SK-N-SH treated with all-trans-retinoic acid at 6 μM for 48 hours (cell line): ENCODE measurements at regions not wholly inside any gene's neighbourhood (a gene's known extent, or its start where the extent isn't known, plus 50 kb on each side); places are given as distances from the start of the nearest gene placed in this dataset.
"Not testable (repeated sequence)": the region's sequence is repeated elsewhere in the genome, so short reads cannot be mapped to it uniquely, and the experiment has no call there.

Source experiments
- ATAC-seq: fragments of 200-7000 bp; cut with Tn5 transposase; 3 replicates; pipeline ENCODE4 v1.9.1; 2020; ENCODE audit warnings: mild to moderate bottlenecking, moderate library complexity
- ARNTL ChIP-seq: fragments of 450-650 bp; formaldehyde crosslinking; IDR thresholded peaks from 2 replicates; pipeline ENCODE4 v1.5.0; 2020; ENCODE audit warnings: low read depth, mild to moderate bottlenecking, moderate library complexity, borderline replicate concordance
- BACH2 ChIP-seq: fragments of 250-450 bp; sonication (Bioruptor Pico); IDR thresholded peaks from 2 replicates; pipeline ENCODE4 v1.9.0; 2021; ENCODE audit warnings: mild to moderate bottlenecking, borderline replicate concordance
- CSDC2 ChIP-seq: fragments of 250-450 bp; sonication (Bioruptor Pico); IDR thresholded peaks from 2 replicates; pipeline ENCODE4 v1.5.0; 2020; ENCODE audit warnings: mild to moderate bottlenecking, moderate library complexity
- GLIS3 ChIP-seq: fragments of 250-450 bp; sonication (Bioruptor Pico); IDR thresholded peaks from 2 replicates; pipeline ENCODE4 v1.5.0; 2020; ENCODE audit warnings: mild to moderate bottlenecking, moderate library complexity
- ISL1 ChIP-seq: fragments of 250-450 bp; sonication (Bioruptor Pico); IDR thresholded peaks from 2 replicates; pipeline ENCODE4 v2.1.2; 2022; ENCODE audit warnings: mild to moderate bottlenecking, moderate library complexity
- OSR1 ChIP-seq: fragments of 250-450 bp; sonication (Bioruptor Pico); IDR thresholded peaks from 2 replicates; pipeline ENCODE4 v1.8.0; 2022; ENCODE audit warnings: moderate library complexity, mild to moderate bottlenecking, inconsistent platforms
- PATZ1 ChIP-seq: fragments of 250-450 bp; sonication (Bioruptor Pico); IDR thresholded peaks from 2 replicates; pipeline ENCODE4 v1.8.0; 2020; ENCODE audit warnings: mild to moderate bottlenecking, moderate library complexity, borderline replicate concordance
- PPARA ChIP-seq: fragments of 250-450 bp; sonication (Bioruptor Pico); IDR thresholded peaks from 2 replicates; pipeline ENCODE4 v1.5.0; 2020; ENCODE audit warnings: mild to moderate bottlenecking, borderline replicate concordance
- RARB ChIP-seq: fragments of 250-450 bp; sonication (Bioruptor Pico); IDR thresholded peaks from 2 replicates; pipeline ENCODE4 v1.8.0; 2021; ENCODE audit warnings: mild to moderate bottlenecking, moderate library complexity
- SNAI2 ChIP-seq: fragments of 250-450 bp; sonication (Bioruptor Pico); IDR thresholded peaks from 2 replicates; pipeline ENCODE4 v1.5.0; 2020; ENCODE audit warnings: mild to moderate bottlenecking, moderate library complexity
- TCF4 ChIP-seq: fragments of 250-450 bp; sonication (Bioruptor Pico); IDR thresholded peaks from 2 replicates; pipeline ENCODE4 v1.8.0; 2021; ENCODE audit warnings: mild to moderate bottlenecking, moderate library complexity, borderline replicate concordance
- TOX ChIP-seq: fragments of 250-450 bp; sonication (Bioruptor Pico); IDR thresholded peaks from 2 replicates; pipeline ENCODE4 v1.8.0; 2021; ENCODE audit warnings: mild to moderate bottlenecking, moderate library complexity, borderline replicate concordance
- TSHZ2 ChIP-seq: fragments of 250-450 bp; sonication (Bioruptor Pico); IDR thresholded peaks from 2 replicates; pipeline ENCODE4 v1.5.0; 2020; ENCODE audit warnings: mild to moderate bottlenecking, moderate library complexity
- ZC3H10 ChIP-seq: fragments of 250-450 bp; sonication (Bioruptor Pico); IDR thresholded peaks from 2 replicates; pipeline ENCODE4 v1.5.1; 2021; ENCODE audit warnings: mild to moderate bottlenecking, moderate library complexity
- ZFP3 ChIP-seq: fragments of 250-450 bp; sonication (Bioruptor Pico); IDR thresholded peaks from 2 replicates; pipeline ENCODE4 v1.5.0; 2020; ENCODE audit warnings: mild to moderate bottlenecking, moderate library complexity
- ZFP30 ChIP-seq: fragments of 450-650 bp; formaldehyde crosslinking; IDR thresholded peaks from 2 replicates; pipeline ENCODE4 v1.5.0; 2022; ENCODE audit warnings: mild to moderate bottlenecking, moderate library complexity
- ZNF565 ChIP-seq: fragments of 450-650 bp; formaldehyde crosslinking; conservative IDR thresholded peaks from 2 replicates; pipeline ENCODE4 v1.5.0; 2020; ENCODE audit warnings: low read depth, mild to moderate bottlenecking, moderate library complexity
- ZNF70 ChIP-seq: fragments of 450-650 bp; formaldehyde crosslinking; IDR thresholded peaks from 2 replicates; pipeline ENCODE4 v1.5.0; 2020; ENCODE audit warnings: mild to moderate bottlenecking, moderate library complexity
- ZNF8 ChIP-seq: fragments of 450-650 bp; formaldehyde crosslinking; IDR thresholded peaks from 2 replicates; pipeline ENCODE4 v1.5.0; 2020; ENCODE audit warnings: mild to moderate bottlenecking, moderate library complexity
- TF ChIP-seq, protein P1 (sequence below): fragments of 250-450 bp; sonication (Bioruptor Pico); IDR thresholded peaks from 2 replicates; pipeline ENCODE4 v1.8.0; 2021; ENCODE audit warnings: low read depth, mild to moderate bottlenecking, moderate library complexity, borderline replicate concordance

DNA sequence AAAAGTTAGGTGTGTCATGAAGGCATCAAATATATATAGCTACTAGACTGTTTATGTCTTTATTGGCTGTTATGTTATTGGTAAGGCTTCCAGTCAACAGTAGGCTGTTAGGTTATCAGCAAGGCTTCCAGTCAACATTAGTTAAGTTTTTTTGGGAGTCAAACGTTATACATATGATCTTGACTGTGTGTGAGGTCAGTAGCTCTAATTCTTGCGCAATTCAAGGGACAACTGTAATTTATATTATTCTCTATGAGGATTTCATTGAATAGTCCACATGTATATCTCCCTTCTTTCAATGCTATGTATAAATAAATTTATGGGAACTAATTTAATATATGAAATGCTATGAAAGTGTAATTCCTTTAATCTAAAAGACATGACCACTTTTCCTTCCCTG lies 757.5 kb upstream of the TMEFF2 start:
- no peak for ATAC-seq
- TF ChIP-seq ZFP3 (CRISPR knock-in tag) = no peak

DNA sequence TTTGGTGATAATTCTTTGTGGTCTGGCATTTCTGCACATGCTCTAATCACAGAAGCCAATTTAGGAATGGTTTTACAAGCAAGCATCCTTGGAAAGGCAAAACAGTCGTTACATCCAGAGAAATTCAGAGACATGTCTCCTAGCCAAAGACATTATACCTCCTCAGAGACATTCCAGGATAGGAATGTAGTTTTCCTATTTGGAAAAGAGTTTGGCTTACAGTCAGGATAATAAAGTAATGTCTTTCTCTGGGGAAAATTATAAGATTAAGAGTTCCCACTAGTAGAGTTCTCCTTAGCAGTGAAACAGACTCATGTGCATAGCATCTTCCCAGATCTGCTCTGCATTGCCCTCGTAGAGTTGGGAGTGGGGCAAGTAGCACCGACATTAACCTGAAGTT lies 753.6 kb upstream of the TMEFF2 start:
- no peak for TF ChIP-seq ISL1 (CRISPR knock-in tag)
- TF ChIP-seq, protein P1, sequence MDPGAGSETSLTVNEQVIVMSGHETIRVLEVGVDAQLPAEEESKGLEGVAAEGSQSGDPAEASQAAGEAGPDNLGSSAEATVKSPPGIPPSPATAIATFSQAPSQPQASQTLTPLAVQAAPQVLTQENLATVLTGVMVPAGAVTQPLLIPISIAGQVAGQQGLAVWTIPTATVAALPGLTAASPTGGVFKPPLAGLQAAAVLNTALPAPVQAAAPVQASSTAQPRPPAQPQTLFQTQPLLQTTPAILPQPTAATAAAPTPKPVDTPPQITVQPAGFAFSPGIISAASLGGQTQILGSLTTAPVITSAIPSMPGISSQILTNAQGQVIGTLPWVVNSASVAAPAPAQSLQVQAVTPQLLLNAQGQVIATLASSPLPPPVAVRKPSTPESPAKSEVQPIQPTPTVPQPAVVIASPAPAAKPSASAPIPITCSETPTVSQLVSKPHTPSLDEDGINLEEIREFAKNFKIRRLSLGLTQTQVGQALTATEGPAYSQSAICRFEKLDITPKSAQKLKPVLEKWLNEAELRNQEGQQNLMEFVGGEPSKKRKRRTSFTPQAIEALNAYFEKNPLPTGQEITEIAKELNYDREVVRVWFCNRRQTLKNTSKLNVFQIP (CRISPR knock-in tag) = no peak
- no peak for TF ChIP-seq ZNF70 (CRISPR knock-in tag)
- TF ChIP-seq PATZ1 (CRISPR knock-in tag) = no peak
- no peak for TF ChIP-seq ZFP3 (CRISPR knock-in tag)
- no peak for TF ChIP-seq GLIS3
- no peak for TF ChIP-seq OSR1 (CRISPR knock-in tag)
- no peak for TF ChIP-seq ZNF8
- TF ChIP-seq ARNTL (CRISPR knock-in tag) = no peak
- no peak for TF ChIP-seq ZNF565 (CRISPR knock-in tag)
- TF ChIP-seq ZFP30 = no peak
- no peak for TF ChIP-seq RARB (CRISPR knock-in tag)
- no peak for TF ChIP-seq TOX (CRISPR knock-in tag)
- no peak for TF ChIP-seq PPARA (CRISPR knock-in tag)
- no peak for TF ChIP-seq BACH2 (CRISPR knock-in tag)
- TF ChIP-seq TCF4 (CRISPR knock-in tag) = no peak
- TF ChIP-seq ZC3H10 (CRISPR knock-in tag) = no peak
- no peak for TF ChIP-seq SNAI2 (CRISPR knock-in tag)
- TF ChIP-seq TSHZ2 (CRISPR knock-in tag) = no peak
- TF ChIP-seq, all 23 proteins: peak for 0
- ATAC-seq = no peak

DNA sequence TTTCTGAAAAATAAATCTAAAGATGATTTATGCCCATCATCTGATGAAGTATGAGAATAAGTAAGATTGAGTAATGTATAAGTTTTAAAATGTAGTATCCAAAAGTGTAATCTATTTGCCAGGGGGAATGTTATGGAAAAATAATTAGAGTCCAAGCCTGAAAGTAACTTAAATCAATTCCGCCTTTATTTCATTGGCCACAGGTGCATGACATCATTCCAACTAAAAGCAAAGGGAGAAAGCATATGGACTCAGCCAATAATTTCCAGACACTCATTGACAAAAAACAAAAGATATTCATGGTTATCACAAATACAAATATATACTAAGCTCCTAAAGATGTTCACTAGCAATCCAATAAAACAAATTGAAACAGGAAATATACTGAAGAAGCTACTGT lies 752.6 kb upstream of the TMEFF2 start:
- TF ChIP-seq TOX (CRISPR knock-in tag) = no peak
- TF ChIP-seq TSHZ2 (CRISPR knock-in tag) = no peak
- ATAC-seq = no peak

DNA sequence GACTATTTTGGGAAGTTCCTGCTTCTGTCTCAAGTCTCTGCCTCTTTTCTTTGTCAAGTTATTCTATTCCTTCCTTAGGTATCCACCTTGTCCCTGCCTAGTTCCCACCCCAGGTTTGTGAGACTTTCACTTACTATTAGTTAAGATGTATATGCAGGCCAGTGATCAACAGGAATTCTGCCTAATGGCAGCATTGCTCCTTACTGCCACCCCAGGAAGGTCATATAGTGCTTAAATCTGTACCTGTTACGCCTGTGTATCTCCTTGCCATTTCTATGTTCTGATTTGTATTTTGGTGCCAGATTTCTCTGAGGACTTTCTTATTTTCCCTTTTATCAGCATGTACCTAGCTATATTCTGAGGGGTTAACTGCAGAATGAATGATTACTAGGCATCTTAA lies 746.0 kb upstream of the TMEFF2 start:
- no peak for TF ChIP-seq GLIS3
- no peak for ATAC-seq

- TF ChIP-seq ZNF70 (CRISPR knock-in tag) (no peak), PPARA (CRISPR knock-in tag) (no peak), GLIS3 (no peak), ARNTL (CRISPR knock-in tag) (no peak), RARB (CRISPR knock-in tag) (no peak), ZFP3 (CRISPR knock-in tag) (no peak), CSDC2 (no peak)
- ATAC-seq = no peak
These were observed 737.6 kb upstream of the TMEFF2 start for GRCh38 chr2:192932376-192932775.

GRCh38 chr2:192921631-192922030 lies 726.9 kb upstream of the TMEFF2 start:
- ATAC-seq = not testable (repeated sequence)
